GM18873 (cell line): ENCODE measurements at regions not wholly inside any gene's neighbourhood (a gene's known extent, or its start where the extent isn't known, plus 50 kb on each side); places are given as distances from the start of the nearest gene placed in this dataset.
"Not testable (repeated sequence)": the region's sequence is repeated elsewhere in the genome, so short reads cannot be mapped to it uniquely, and the experiment has no call there.

Experiments
- ATAC-seq: cut with Tn5 transposase; IDR thresholded peaks from one replicate; pipeline ENCODE4 v1.9.1; 2021; ENCODE audit warnings: mild to moderate bottlenecking, moderate library complexity, moderate number of reproducible peaks; ENCODE audit not compliant: unreplicated experiment, low FRiP score

- ATAC-seq: not testable (repeated sequence)
Measured at GRCh38 chr12:131268123-131268522, 314.4 kb downstream of the ADGRD1 start.

- ATAC-seq: not testable (repeated sequence)
Measured at GRCh38 chr12:131268571-131268970, 314.9 kb downstream of the ADGRD1 start.

GRCh38 chr12:131269551-131269950, 315.8 kb downstream of the ADGRD1 start:
- ATAC-seq: no peak

GRCh38 chr12:131269977-131270376, 316.3 kb downstream of the ADGRD1 start:
- not testable (repeated sequence) for ATAC-seq

- ATAC-seq: no peak
Measured at GRCh38 chr12:131271724-131272123, 318.0 kb downstream of the ADGRD1 start.

GRCh38 chr12:131272283-131272814, 318.6 kb downstream of the ADGRD1 start:
- ATAC-seq: not testable (repeated sequence)

- ATAC-seq: no peak
Measured at GRCh38 chr12:131273291-131273845, 319.7 kb downstream of the ADGRD1 start.

- ATAC-seq: no peak
Measured at GRCh38 chr12:131274061-131274460, 320.4 kb downstream of the ADGRD1 start.

- ATAC-seq: no peak
Measured at GRCh38 chr12:131274906-131275305, 321.2 kb downstream of the ADGRD1 start.

- ATAC-seq: no peak
Measured at GRCh38 chr12:131275824-131276223, 322.1 kb downstream of the ADGRD1 start.

GRCh38 chr12:131276501-131277185, 322.9 kb downstream of the ADGRD1 start:
- no peak for ATAC-seq

- ATAC-seq: not testable (repeated sequence)
Measured at GRCh38 chr12:131277186-131278091, 323.7 kb downstream of the ADGRD1 start.

- ATAC-seq: not testable (repeated sequence)
Measured at GRCh38 chr12:131278451-131279115, 324.9 kb downstream of the ADGRD1 start.

GRCh38 chr12:131279281-131279921, 325.7 kb downstream of the ADGRD1 start:
- ATAC-seq: no peak

- no peak for ATAC-seq
Measured at GRCh38 chr12:131280426-131280825, 326.7 kb downstream of the ADGRD1 start.

- ATAC-seq: no peak
Measured at GRCh38 chr12:131281016-131281415, 327.3 kb downstream of the ADGRD1 start.

- no peak for ATAC-seq
Measured at GRCh38 chr12:131282292-131283080, 328.8 kb downstream of the ADGRD1 start.

- ATAC-seq: no peak
Measured at GRCh38 chr12:131283191-131283861, 329.6 kb downstream of the ADGRD1 start.
